Glutamatergic neuron (in vitro differentiated cells): ENCODE measurements at regions not wholly inside any gene's neighbourhood (a gene's known extent, or its start where the extent isn't known, plus 50 kb on each side); places are given as distances from the start of the nearest gene placed in this dataset.
A peak's percentile ranks its signal among the peaks of the same experiment; 100 is the strongest.

Experiments used
- DNase-seq: peaks from one replicate; pipeline ENCODE4 v3.0.0; 2022
- H3K27ac Mint-ChIP-seq: one replicate; pipeline ENCODE4 v1.8.0; 2020; ENCODE audit warnings: mild to moderate bottlenecking, mixed read lengths, inconsistent platforms; ENCODE audit not compliant: unreplicated experiment
- H3K27me3 Mint-ChIP-seq: one replicate; pipeline ENCODE4 v1.8.0; 2020; ENCODE audit warnings: mild to moderate bottlenecking, moderate library complexity, mixed read lengths, inconsistent platforms; ENCODE audit not compliant: unreplicated experiment
- H3K36me3 Mint-ChIP-seq: one replicate; pipeline ENCODE4 v1.8.0; 2020; ENCODE audit warnings: mild to moderate bottlenecking, mixed read lengths, inconsistent platforms; ENCODE audit not compliant: unreplicated experiment
- H3K4me1 Mint-ChIP-seq: one replicate; pipeline ENCODE4 v1.8.0; 2020; ENCODE audit warnings: mild to moderate bottlenecking, low read depth, mixed read lengths, inconsistent platforms; ENCODE audit not compliant: unreplicated experiment
- H3K4me3 Mint-ChIP-seq: one replicate; pipeline ENCODE4 v1.8.0; 2020; ENCODE audit warnings: mild to moderate bottlenecking, mixed read lengths, inconsistent platforms; ENCODE audit not compliant: unreplicated experiment
- H3K9me3 Mint-ChIP-seq: one replicate; pipeline ENCODE4 v1.8.0; 2020; ENCODE audit warnings: mild to moderate bottlenecking, moderate library complexity, mixed read lengths, inconsistent platforms; ENCODE audit not compliant: unreplicated experiment
- CTCF ChIP-seq: fragments of 200-600 bp; sonication (generic); IDR thresholded peaks from one replicate; pipeline ENCODE4 v1.5.0; 2021; ENCODE audit not compliant: partially characterized antibody, unreplicated experiment

- DNase-seq = no peak
- H3K4me1 Mint-ChIP-seq = peaks cover 29% of the 10 kb centered on the region
- peaks cover 5% of the 10 kb centered on the region for H3K9me3 Mint-ChIP-seq
- no peak for TF ChIP-seq CTCF
- H3K36me3 Mint-ChIP-seq = no peaks in the 10 kb centered on the region
- peak overlapping the region; percentile 14 for H3K4me3 Mint-ChIP-seq
- peaks cover 2% of the 10 kb centered on the region for H3K27me3 Mint-ChIP-seq
- H3K27ac Mint-ChIP-seq = peak overlapping the region; percentile 15
These were observed 268.8 kb upstream of the WWC1 start for GRCh38 chr5:168022446-168023169.

DNA sequence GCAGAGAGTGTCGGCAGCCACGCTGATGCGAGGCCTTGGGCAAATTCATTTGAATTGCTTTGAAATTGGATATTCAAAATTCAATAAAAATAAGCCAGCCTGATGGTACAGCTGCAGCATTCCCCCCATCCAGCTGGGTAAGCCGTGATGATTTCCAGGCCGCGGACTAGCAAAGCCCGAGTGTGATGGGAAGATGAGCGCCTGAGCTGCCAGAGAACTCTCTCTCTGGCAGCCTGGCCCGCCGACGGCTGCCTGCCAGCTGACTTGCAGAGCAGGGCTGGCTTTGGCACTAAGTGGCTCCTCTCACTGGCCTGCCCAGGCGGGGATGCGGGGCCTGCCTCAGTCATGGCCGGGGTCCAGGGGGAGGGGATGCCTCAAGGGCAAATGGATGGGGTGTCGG lies 268.3 kb upstream of the WWC1 start:
- peaks cover 2% of the 10 kb centered on the region for H3K27me3 Mint-ChIP-seq
- DNase-seq = peak; percentile 18
- peaks cover 24% of the 10 kb centered on the region for H3K4me1 Mint-ChIP-seq
- H3K9me3 Mint-ChIP-seq = peaks cover 5% of the 10 kb centered on the region
- no peak for TF ChIP-seq CTCF
- H3K27ac Mint-ChIP-seq = no peak overlapping the region
- no peak overlapping the region for H3K4me3 Mint-ChIP-seq
- H3K36me3 Mint-ChIP-seq = no peaks in the 10 kb centered on the region

GRCh38 chr5:168024306-168024705 lies 267.1 kb upstream of the WWC1 start:
- H3K27me3 Mint-ChIP-seq = peaks cover 2% of the 10 kb centered on the region
- peak overlapping the region; percentile 24 for H3K27ac Mint-ChIP-seq
- H3K4me1 Mint-ChIP-seq = peaks cover 21% of the 10 kb centered on the region
- H3K36me3 Mint-ChIP-seq = no peaks in the 10 kb centered on the region
- H3K4me3 Mint-ChIP-seq = no peak overlapping the region
- peaks cover 4% of the 10 kb centered on the region for H3K9me3 Mint-ChIP-seq
- no peak for DNase-seq
- TF ChIP-seq CTCF = no peak

GRCh38 chr5:168027007-168027406 lies 264.4 kb upstream of the WWC1 start:
- Mint-ChIP-seq H3K9me3 (peaks cover 4% of the 10 kb centered on the region), H3K4me1 (peaks cover 17% of the 10 kb centered on the region), H3K27me3 (peaks cover 2% of the 10 kb centered on the region), H3K4me3 (no peak overlapping the region), H3K27ac (no peak overlapping the region), H3K36me3 (no peaks in the 10 kb centered on the region)
- TF ChIP-seq CTCF = no peak
- DNase-seq = no peak

GRCh38 chr5:168030912-168031311 lies 260.5 kb upstream of the WWC1 start:
- no peak for TF ChIP-seq CTCF
- no peak for DNase-seq
- Mint-ChIP-seq H3K4me3 (no peak overlapping the region), H3K4me1 (no peaks in the 10 kb centered on the region), H3K27me3 (peaks cover 2% of the 10 kb centered on the region), H3K9me3 (peaks cover 4% of the 10 kb centered on the region), H3K36me3 (no peaks in the 10 kb centered on the region), H3K27ac (no peak overlapping the region)
